ENCODE measurements at regions not wholly inside any gene's neighbourhood (a gene's known extent, or its start where the extent isn't known, plus 50 kb on each side); places are given as distances from the start of the nearest gene placed in this dataset.

DNA sequence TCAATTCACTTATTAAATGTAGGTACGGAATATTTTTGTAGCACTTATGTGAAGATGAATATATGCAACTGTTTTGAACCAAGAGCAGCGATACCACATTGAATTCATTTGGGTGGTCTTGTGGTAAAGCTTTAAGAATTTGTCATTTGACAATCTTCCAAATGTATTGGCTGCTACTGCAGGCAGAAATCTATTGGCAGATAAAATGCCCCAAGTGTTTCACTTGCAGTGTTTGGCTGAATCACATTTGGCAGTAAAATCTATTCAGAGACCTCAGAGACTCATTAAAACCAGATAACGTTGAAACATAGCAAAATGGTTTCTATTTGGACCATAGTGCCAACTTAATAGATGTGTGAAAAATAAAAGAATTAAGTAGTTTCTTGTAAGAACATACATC, 303.4 kb downstream of the FGF13 start:
- H3K4me1 ChIP-seq (replicated peaks in 1 of 4; ENCODE audit: control insufficient read depth in 3 of 4, insufficient read depth in 4 of 4, low read length in 3 of 4): no peaks in the 10 kb centered on the region
- DNase-seq (ENCODE audit: low read depth in 1 of 2, low spot score in 2 of 2): no peak
- no peak overlapping the region for H2BK15ac ChIP-seq (ENCODE audit: low read length)
- no peaks in the 10 kb centered on the region for H3K36me3 ChIP-seq (ENCODE audit: control insufficient read depth in 2 of 4, insufficient read depth in 4 of 4, low read length in 3 of 4)
- H3K27ac ChIP-seq (ENCODE audit: low read depth, low read length): no peak overlapping the region
- WGBS, 2 experiments (ENCODE audit: extremely low coverage in 1 of 2, insufficient coverage in 1 of 2, insufficient read length in 1 of 2, insufficient replicate concordance in 2 of 2, low coverage in 1 of 2, low lambda C conversion rate in 2 of 2, missing lambda C conversion rate in 1 of 2): 82% methylated on average over 3 of the region's 3 CpGs; no CpG with 5 or more reads in 1 of the 2 experiments
- H3K4me2 ChIP-seq (ENCODE audit: insufficient read depth in 1 of 2, low read depth in 2 of 2, low read length in 2 of 2): no peak overlapping the region
- H2AFZ ChIP-seq (ENCODE audit: low read length): no peak overlapping the region
- H2BK12ac ChIP-seq (ENCODE audit: low read depth, low read length): no peak overlapping the region
- no peak for FAIRE-seq
- H3K9me3 ChIP-seq (ENCODE audit: insufficient read depth in 2 of 2, low read depth in 1 of 2, low read length in 1 of 2): no peaks in the 10 kb centered on the region
- TF ChIP-seq, protein P1, sequence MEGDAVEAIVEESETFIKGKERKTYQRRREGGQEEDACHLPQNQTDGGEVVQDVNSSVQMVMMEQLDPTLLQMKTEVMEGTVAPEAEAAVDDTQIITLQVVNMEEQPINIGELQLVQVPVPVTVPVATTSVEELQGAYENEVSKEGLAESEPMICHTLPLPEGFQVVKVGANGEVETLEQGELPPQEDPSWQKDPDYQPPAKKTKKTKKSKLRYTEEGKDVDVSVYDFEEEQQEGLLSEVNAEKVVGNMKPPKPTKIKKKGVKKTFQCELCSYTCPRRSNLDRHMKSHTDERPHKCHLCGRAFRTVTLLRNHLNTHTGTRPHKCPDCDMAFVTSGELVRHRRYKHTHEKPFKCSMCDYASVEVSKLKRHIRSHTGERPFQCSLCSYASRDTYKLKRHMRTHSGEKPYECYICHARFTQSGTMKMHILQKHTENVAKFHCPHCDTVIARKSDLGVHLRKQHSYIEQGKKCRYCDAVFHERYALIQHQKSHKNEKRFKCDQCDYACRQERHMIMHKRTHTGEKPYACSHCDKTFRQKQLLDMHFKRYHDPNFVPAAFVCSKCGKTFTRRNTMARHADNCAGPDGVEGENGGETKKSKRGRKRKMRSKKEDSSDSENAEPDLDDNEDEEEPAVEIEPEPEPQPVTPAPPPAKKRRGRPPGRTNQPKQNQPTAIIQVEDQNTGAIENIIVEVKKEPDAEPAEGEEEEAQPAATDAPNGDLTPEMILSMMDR (IDR thresholded peaks at IDR 0.05; ENCODE audit: control extremely low read depth in 1 of 3, insufficient read depth in 1 of 3, low read depth in 1 of 3, low read length in 3 of 3): no peak
- no peak for TF ChIP-seq KDM1A (IDR thresholded peaks at IDR 0.05; ENCODE audit: borderline replicate concordance, low read length)
- TF ChIP-seq NRF1 (IDR thresholded peaks at IDR 0.05; ENCODE audit: low read depth, low read length): no peak
- TF ChIP-seq, protein P2, sequence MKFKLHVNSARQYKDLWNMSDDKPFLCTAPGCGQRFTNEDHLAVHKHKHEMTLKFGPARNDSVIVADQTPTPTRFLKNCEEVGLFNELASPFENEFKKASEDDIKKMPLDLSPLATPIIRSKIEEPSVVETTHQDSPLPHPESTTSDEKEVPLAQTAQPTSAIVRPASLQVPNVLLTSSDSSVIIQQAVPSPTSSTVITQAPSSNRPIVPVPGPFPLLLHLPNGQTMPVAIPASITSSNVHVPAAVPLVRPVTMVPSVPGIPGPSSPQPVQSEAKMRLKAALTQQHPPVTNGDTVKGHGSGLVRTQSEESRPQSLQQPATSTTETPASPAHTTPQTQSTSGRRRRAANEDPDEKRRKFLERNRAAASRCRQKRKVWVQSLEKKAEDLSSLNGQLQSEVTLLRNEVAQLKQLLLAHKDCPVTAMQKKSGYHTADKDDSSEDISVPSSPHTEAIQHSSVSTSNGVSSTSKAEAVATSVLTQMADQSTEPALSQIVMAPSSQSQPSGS (IDR thresholded peaks at IDR 0.05; ENCODE audit: low read length): no peak
- no peak for TF ChIP-seq EP300 (IDR thresholded peaks at IDR 0.05; ENCODE audit: borderline replicate concordance in 1 of 2, low read depth in 2 of 2, low read length in 2 of 2)
- H4K5ac ChIP-seq (ENCODE audit: insufficient read length, low read depth, low read length): no peak overlapping the region
- no peaks in the 10 kb centered on the region for H3K23me2 ChIP-seq (ENCODE audit: low read depth, low read length)
- no peak overlapping the region for H2AK5ac ChIP-seq (ENCODE audit: low read depth, low read length)
- H3K56ac ChIP-seq (replicated peaks; ENCODE audit: insufficient read length, low read depth, low read length): no peak overlapping the region
- no peak overlapping the region for H3K4ac ChIP-seq (replicated peaks; ENCODE audit: insufficient read length, low read depth, low read length)
- no peak overlapping the region for H4K8ac ChIP-seq (ENCODE audit: extremely low read depth, insufficient read depth, low read length)
- no peak overlapping the region for H3K14ac ChIP-seq (ENCODE audit: insufficient read length)
- H3K23ac ChIP-seq (ENCODE audit: insufficient read length): no peak overlapping the region
- H4K91ac ChIP-seq (replicated peaks; ENCODE audit: insufficient read length, low read length): no peak overlapping the region
- H3K18ac ChIP-seq (ENCODE audit: extremely low read depth, low read length): no peak overlapping the region
- H3K9ac ChIP-seq (replicated peaks in 1 of 4; ENCODE audit: extremely low read depth in 1 of 4, low read depth in 3 of 4, low read length in 3 of 4): no peak overlapping the region
- ChIA-PET POLR2A (ENCODE audit: partially characterized antibody) (no interaction called here), CTCF (ENCODE audit: partially characterized antibody) (no interaction called here)
- H2BK5ac ChIP-seq (ENCODE audit: low read depth, low read length): no peak overlapping the region
- H4K20me1 ChIP-seq (replicated peaks in 1 of 2; ENCODE audit: control insufficient read depth in 1 of 2, insufficient read depth in 2 of 2, low read length in 2 of 2): no peaks in the 10 kb centered on the region
- no peaks in the 10 kb centered on the region for H3K79me2 ChIP-seq (ENCODE audit: control insufficient read depth in 1 of 2, insufficient read depth in 2 of 2, low read length in 2 of 2)
- H3K79me1 ChIP-seq (ENCODE audit: low read depth, low read length): no peaks in the 10 kb centered on the region
- no peak overlapping the region for H3K4me3 ChIP-seq (ENCODE audit: extremely low read depth in 1 of 4, insufficient read depth in 2 of 4, low read depth in 3 of 4, low read length in 4 of 4)
- H2BK20ac ChIP-seq (ENCODE audit: low read length): no peak overlapping the region
- H2BK120ac ChIP-seq (replicated peaks; ENCODE audit: low read depth, low read length): no peak overlapping the region
- H3K27me3 ChIP-seq (replicated peaks in 1 of 4; ENCODE audit: control insufficient read depth in 3 of 4, extremely low read depth in 1 of 4, insufficient read depth in 3 of 4, low read length in 3 of 4): no peaks in the 10 kb centered on the region
